ENCODE measurements at regions not wholly inside any gene's neighbourhood (a gene's known extent, or its start where the extent isn't known, plus 50 kb on each side); places are given as distances from the start of the nearest gene placed in this dataset.

DNA sequence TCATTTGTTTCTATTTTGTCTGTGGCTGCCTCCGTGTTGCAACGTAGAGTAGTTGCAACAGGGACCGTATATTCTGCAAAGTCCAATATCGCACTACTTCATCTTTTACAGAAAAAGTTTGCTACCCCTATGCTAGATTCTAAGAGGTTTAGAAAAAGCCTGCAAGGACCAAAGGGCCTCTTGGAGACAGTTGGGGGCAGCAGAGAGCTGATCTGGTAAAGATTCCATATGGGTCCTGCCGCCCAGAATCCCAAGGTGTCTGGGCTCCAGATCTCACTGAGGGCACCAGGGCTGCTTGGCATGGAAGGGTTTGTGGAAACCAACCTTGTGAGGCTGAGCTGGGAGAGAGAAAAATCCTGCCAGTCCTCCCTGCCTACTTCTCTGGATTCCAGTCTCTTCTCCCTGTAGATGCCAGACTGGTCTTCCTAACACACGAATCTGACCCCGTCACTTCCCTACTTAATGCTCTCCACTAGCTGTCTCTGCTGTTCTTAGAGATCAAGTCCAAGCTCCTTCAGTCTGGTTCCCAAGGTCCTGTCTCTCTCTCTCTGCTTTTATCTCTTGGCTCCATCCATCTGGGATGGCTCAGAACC is 74.6 kb downstream of the GLRX5 start:
- TF ChIP-seq, protein P1, sequence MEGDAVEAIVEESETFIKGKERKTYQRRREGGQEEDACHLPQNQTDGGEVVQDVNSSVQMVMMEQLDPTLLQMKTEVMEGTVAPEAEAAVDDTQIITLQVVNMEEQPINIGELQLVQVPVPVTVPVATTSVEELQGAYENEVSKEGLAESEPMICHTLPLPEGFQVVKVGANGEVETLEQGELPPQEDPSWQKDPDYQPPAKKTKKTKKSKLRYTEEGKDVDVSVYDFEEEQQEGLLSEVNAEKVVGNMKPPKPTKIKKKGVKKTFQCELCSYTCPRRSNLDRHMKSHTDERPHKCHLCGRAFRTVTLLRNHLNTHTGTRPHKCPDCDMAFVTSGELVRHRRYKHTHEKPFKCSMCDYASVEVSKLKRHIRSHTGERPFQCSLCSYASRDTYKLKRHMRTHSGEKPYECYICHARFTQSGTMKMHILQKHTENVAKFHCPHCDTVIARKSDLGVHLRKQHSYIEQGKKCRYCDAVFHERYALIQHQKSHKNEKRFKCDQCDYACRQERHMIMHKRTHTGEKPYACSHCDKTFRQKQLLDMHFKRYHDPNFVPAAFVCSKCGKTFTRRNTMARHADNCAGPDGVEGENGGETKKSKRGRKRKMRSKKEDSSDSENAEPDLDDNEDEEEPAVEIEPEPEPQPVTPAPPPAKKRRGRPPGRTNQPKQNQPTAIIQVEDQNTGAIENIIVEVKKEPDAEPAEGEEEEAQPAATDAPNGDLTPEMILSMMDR (IDR thresholded peaks at IDR 0.05): peak in 1 of 4 experiments; percentile 10
- TF ChIP-seq POLR2AphosphoS5 (IDR thresholded peaks at IDR 0.05) (no peak), POLR2A (IDR thresholded peaks at IDR 0.05) (no peak)

All from sigmoid colon (tissue), 4 donors.